HL-60 (cell line): ENCODE measurements at regions not wholly inside any gene's neighbourhood (a gene's known extent, or its start where the extent isn't known, plus 50 kb on each side); places are given as distances from the start of the nearest gene placed in this dataset.

ENCODE experiments used
- DNase-seq, 2 experiments: peaks; one replicate each; pipeline ENCODE4 v3.0.0-alpha.2; 2010 to 2020; ENCODE audit warnings: low read depth in 1 of 2, low spot score in 1 of 2
- H3K27ac ChIP-seq: fragments of 250-450 bp; sonication (Bioruptor Pico); replicated peaks from 2 replicates; pipeline ENCODE4 v1.5.1; 2020; ENCODE audit warnings: mild to moderate bottlenecking, moderate library complexity
- H3K27me3 ChIP-seq: fragments of 250-450 bp; sonication (Bioruptor Pico); 2 replicates; pipeline ENCODE4 v1.5.1; 2021; ENCODE audit warnings: mild to moderate bottlenecking, moderate library complexity; ENCODE audit not compliant: insufficient read depth, poor library complexity, severe bottlenecking
- H3K4me3 ChIP-seq: replicated peaks from 2 replicates; pipeline ENCODE4 v1.5.1; 2011; ENCODE audit warnings: mild to moderate bottlenecking, control low read depth, low read length; ENCODE audit not compliant: insufficient read depth
- GABPA ChIP-seq: IDR thresholded peaks from 2 replicates; pipeline ENCODE4 v1.6.1; 2012; ENCODE audit warnings: low read depth
- POLR2AphosphoS5 ChIP-seq: IDR thresholded peaks from 2 replicates; pipeline ENCODE4 v1.6.1; 2012; ENCODE audit warnings: low read depth
- SPI1 ChIP-seq: IDR thresholded peaks from 2 replicates; pipeline ENCODE4 v1.6.1; 2012; ENCODE audit warnings: low read depth, mild to moderate bottlenecking, borderline replicate concordance
- TF ChIP-seq, protein P1 (sequence below): IDR thresholded peaks from one replicate; pipeline ENCODE4 v1.5.1; 2011; ENCODE audit warnings: low read length, control low read depth, inconsistent platforms; ENCODE audit not compliant: insufficient read depth
- TF ChIP-seq, protein P2 (sequence below): IDR thresholded peaks from 2 replicates; pipeline ENCODE4 v1.6.1; 2012; ENCODE audit warnings: low read depth; ENCODE audit not compliant: insufficient replicate concordance

DNA sequence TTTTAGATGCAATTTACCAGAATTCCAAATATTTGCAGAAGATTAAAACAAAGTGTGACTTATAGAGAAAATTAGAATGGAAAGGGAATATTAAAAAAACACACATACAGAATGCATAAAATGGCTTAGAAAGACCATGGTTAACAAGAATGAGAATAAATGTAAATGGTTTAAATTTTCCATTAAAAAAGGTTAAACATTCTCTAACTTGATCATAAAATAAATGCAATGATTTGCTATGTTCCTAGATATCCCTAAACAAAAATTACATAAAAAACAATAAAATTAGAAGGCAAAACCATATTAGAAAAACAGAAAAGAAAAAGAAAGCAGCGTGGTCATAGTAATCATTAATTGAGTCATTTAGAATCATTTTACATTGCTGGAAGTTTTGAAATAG lies 152.5 kb downstream of the TMEM38B start:
- DNase-seq: no peak
- Histone ChIP-seq H3K4me3 (no peak overlapping the region), H3K27me3 (no peaks in the 10 kb centered on the region), H3K27ac (no peak overlapping the region)
- TF ChIP-seq, protein P1, sequence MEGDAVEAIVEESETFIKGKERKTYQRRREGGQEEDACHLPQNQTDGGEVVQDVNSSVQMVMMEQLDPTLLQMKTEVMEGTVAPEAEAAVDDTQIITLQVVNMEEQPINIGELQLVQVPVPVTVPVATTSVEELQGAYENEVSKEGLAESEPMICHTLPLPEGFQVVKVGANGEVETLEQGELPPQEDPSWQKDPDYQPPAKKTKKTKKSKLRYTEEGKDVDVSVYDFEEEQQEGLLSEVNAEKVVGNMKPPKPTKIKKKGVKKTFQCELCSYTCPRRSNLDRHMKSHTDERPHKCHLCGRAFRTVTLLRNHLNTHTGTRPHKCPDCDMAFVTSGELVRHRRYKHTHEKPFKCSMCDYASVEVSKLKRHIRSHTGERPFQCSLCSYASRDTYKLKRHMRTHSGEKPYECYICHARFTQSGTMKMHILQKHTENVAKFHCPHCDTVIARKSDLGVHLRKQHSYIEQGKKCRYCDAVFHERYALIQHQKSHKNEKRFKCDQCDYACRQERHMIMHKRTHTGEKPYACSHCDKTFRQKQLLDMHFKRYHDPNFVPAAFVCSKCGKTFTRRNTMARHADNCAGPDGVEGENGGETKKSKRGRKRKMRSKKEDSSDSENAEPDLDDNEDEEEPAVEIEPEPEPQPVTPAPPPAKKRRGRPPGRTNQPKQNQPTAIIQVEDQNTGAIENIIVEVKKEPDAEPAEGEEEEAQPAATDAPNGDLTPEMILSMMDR: no peak
- TF ChIP-seq POLR2AphosphoS5 (no peak), SPI1 (no peak), GABPA (no peak)
- TF ChIP-seq, protein P2, sequence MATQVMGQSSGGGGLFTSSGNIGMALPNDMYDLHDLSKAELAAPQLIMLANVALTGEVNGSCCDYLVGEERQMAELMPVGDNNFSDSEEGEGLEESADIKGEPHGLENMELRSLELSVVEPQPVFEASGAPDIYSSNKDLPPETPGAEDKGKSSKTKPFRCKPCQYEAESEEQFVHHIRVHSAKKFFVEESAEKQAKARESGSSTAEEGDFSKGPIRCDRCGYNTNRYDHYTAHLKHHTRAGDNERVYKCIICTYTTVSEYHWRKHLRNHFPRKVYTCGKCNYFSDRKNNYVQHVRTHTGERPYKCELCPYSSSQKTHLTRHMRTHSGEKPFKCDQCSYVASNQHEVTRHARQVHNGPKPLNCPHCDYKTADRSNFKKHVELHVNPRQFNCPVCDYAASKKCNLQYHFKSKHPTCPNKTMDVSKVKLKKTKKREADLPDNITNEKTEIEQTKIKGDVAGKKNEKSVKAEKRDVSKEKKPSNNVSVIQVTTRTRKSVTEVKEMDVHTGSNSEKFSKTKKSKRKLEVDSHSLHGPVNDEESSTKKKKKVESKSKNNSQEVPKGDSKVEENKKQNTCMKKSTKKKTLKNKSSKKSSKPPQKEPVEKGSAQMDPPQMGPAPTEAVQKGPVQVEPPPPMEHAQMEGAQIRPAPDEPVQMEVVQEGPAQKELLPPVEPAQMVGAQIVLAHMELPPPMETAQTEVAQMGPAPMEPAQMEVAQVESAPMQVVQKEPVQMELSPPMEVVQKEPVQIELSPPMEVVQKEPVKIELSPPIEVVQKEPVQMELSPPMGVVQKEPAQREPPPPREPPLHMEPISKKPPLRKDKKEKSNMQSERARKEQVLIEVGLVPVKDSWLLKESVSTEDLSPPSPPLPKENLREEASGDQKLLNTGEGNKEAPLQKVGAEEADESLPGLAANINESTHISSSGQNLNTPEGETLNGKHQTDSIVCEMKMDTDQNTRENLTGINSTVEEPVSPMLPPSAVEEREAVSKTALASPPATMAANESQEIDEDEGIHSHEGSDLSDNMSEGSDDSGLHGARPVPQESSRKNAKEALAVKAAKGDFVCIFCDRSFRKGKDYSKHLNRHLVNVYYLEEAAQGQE: no peak

DNA sequence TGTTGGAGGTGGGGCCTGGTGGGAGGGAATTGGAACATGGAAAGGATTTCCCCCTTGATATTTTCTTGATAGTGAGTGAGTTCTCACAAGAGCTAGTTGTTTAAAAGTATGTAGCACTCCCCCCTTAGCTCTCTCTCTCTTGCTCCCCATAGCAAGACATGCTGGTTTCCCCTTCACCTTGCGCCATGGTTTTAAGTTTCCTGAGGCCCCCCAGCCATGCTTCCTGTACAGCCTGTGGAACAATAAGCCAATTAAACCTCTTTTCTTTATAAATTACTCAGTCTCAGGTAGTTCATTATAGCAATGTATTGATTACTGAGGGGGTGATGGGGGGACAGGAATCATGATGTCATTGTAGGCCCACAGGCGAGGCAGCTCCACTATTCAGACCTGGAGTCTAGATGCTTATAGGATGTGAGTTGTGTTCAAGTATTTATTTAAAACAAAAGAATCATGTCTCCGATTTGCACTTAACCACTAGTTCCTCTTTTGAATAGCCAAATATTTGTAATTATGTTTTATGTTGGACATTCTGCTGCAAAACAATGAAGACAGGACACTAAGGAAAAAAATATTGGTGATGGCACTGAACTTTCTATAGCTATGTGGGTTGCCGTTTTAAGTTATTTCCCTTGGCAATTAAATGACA lies 156.6 kb downstream of the TMEM38B start:
- no peak for TF ChIP-seq SPI1
- TF ChIP-seq POLR2AphosphoS5: no peak
- TF ChIP-seq, protein P2: no peak
- no peak for DNase-seq
- Histone ChIP-seq H3K4me3 (no peak overlapping the region), H3K27ac (no peak overlapping the region), H3K27me3 (no peaks in the 10 kb centered on the region)

DNA sequence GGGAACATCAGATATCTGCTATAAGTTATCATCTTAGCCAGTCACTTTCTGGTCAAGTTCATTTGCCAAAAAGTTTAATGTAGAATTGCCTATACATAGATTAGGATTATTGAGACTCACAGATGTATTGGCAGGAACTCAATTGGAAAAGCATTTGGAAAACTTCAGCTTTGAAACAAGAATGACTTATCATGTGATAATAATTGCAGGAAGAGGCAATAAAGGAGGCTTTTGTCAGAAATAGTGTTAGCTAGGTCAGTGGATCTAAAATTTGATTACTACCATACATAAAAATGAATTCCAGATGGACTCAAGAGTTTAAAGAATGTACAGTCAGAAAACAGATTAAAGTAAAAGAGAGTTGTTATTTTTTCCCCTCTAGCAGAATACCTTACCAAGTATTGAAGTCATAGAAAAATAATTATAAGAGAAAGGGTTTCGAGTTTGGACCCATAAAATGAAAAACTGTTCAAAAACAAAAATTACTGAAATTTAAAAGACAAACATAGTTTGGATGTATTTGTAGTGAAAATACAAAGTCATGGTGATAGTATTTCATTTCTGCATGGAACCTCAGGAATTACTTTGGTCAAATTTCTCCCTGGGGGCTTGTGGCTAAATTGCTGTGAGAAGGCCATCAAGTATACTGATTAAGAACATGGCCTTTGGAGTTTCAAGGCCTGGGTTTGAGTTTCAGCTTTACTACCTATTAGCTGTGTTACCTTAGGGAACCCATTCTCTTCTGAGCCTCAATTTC lies 159.9 kb downstream of the TMEM38B start:
- H3K27ac ChIP-seq: no peak overlapping the region
- no peak for DNase-seq
- no peak overlapping the region for H3K4me3 ChIP-seq
- H3K27me3 ChIP-seq: no peaks in the 10 kb centered on the region
- TF ChIP-seq POLR2AphosphoS5: no peak
- TF ChIP-seq, protein P1: no peak
- TF ChIP-seq SPI1: no peak

DNA sequence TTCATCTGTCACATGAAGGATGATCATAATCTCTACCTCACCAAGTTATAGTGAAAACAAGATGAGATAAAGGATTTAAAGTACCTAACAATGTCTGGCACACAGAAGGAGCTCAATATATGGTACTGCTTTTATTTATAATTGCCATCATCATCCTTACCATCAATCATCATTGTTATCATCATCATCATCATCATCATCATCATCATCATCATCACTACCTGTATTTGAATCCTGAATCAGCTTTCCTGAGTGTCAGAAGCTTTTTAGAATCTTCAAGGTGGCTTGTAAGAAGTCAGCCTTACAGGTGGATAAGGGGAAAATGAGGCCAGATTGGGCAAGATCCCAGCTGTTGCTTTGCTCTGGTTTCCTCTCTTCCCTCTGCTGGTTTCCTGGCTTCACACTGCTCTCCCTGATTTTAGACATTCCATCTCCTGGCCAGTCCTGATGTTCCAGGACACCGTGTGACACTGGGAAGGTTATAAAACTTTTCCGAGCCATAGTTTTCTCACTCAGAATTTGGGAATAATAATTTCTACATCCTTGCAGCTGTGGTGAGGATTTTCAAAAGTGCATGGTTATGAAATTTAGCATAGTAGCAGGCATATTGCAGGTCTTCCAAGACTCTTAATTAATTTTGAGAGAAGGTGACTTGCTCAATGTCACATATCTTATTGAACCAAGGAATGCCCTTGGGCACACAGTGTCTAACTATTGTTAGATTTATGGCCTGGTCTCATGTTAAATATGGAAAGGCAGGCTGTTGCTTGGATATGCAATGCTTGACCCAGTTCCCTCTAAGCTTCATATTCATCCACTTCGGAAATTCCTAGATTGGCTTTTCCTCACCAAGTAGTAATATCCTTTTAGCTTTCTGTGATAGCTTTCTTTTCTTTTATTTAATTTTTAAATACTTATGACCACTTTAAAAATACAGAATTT lies 160.7 kb downstream of the TMEM38B start:
- Histone ChIP-seq H3K4me3 (no peak overlapping the region), H3K27ac (no peak overlapping the region), H3K27me3 (no peaks in the 10 kb centered on the region)
- TF ChIP-seq, protein P2: no peak
- TF ChIP-seq SPI1 (no peak), POLR2AphosphoS5 (no peak), GABPA (no peak)
- TF ChIP-seq, protein P1: no peak
- no peak for DNase-seq
